NCI-H128 (cell line): ENCODE measurements at regions not wholly inside any gene's neighbourhood (a gene's known extent, or its start where the extent isn't known, plus 50 kb on each side); places are given as distances from the start of the nearest gene placed in this dataset.
"Not testable (repeated sequence)": the region's sequence is repeated elsewhere in the genome, so short reads cannot be mapped to it uniquely, and the experiment has no call there.

Experiments used
- DNase-seq: peaks from one replicate; lab custom pipeline; 2025; ENCODE audit not compliant: unreplicated experiment; lab: John Stamatoyannopoulos, UW

DNA sequence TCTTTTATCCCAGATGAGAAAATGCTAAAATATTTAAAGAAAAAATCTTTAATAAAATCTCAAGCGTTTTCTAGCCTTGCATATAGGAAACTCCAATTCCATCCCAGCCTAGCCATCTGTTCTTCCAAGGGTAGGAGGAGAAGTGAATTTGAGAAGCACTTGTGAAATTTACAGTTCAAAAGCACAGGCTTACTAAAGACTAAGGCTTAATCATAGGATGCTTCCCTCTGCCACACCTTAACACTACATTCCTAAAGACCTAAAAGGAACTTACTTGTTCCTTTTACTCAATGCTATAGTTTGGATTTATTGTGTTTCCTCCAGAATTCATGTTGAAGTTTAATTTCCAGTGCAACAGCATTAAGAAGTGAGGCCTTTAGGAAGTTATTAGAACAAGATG is 764.8 kb upstream of the CADM2 start:
- DNase-seq: no peak

DNA sequence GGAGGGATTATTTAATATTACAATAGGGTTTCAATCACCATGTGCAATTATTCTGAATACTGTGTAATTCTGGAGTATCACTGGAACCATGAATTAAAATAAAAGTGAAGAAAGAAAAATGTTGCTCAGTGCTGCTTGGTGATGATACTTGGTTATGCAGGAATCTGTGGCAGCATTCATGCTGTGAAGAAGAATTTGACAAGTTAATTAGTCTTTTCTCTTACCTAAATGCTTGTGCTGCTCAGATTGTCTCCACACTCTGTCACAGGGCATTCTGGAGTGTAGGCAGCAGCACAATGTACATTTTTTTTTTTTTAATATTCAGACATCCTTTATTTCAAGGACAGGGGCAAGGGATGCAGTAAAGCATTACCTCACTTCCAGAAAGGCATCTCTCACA is 749.3 kb upstream of the CADM2 start:
- DNase-seq: no peak

DNA sequence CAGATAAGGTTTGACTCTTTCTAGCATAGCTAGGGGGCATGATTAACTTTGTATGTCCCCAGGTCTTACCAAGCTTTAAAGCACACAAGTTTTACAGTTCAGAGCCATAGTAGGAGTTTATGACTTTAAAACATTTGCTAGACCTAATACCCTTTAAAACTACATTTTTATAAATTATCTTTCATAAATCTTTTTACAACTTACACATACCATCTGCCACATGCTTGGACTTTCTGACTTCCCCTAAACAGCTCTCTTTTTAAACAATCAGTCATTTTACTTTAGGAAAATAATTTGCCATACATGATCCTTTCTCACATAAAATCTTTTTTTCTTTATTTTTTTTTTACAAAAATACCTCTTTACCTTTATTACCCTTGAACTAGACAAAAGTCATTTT is 735.3 kb upstream of the CADM2 start:
- DNase-seq: no peak

DNA sequence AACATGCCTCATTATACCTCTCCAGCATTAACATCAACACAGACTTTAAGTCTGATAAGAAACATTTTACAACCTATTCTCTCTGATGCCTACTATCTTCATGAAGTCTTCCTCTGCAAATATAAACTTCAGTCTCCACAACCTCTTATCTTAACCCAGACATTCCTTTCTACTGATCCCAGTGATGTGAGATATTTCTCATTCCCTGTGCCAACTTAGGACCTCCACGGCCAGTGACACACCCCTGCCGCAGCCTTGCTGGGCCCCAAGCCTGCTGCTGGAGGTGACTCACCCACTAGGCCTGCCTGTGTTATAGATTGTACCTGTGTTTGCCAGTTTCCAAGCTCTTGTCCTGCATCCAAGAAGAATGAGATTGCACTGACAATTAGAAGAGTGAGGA is 734.5 kb upstream of the CADM2 start:
- no peak for DNase-seq

DNA sequence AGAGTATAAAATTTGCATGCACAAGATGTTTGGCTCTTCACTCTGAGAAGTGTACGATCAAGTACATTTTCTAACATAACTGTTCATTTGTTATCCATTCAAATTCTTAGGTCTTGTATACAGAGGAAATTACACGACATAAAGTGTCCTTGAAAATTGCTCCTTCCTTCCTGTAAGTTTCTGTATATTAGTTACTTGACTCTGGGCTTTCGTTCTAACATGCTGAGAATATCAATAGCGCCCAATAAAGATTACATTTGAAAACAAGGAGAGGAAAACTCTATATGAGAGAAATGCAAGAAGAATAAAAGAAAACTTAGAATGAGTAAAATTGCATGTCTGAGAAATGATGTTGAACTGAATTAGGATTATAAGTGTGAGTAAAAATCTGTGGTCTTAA is 722.5 kb upstream of the CADM2 start:
- no peak for DNase-seq

DNA sequence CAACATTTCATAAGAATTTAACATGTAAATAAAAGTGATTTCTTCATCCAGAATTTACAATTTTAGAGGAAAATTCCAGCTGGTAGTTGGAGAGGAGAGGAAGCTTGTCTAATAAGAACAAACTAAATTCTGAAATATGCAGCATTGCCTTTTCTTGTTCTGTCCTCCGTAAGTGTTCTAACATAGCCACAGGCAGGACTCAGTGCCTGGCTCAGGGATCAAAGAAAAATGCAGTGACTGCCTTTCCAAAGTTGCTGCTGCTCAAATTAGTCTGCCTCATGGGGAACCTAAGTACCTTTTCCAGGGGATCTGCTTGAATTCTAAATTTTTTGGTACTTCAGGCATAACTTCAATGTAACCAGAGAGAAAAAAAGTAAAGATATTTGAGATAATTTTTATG is 713.0 kb upstream of the CADM2 start:
- DNase-seq: no peak

DNA sequence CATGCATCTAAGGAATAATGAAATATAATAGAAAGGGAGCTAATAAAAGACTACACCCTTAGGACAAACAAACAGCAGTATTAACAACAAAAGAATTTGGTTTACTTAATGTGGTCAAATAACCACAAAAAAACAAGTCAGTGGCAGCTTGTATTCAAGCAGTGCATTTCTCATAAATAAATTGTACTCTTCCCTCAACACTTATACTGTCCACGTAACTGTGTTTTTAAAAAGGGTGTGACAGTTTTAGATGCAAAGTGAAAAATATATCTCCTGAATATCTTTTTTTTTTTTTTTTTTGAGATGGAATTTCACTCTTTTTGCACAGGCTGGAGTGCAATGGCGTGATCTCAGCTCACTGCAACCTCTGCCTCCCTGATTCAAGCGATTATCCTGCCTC is 698.2 kb upstream of the CADM2 start:
- DNase-seq: no peak

DNA sequence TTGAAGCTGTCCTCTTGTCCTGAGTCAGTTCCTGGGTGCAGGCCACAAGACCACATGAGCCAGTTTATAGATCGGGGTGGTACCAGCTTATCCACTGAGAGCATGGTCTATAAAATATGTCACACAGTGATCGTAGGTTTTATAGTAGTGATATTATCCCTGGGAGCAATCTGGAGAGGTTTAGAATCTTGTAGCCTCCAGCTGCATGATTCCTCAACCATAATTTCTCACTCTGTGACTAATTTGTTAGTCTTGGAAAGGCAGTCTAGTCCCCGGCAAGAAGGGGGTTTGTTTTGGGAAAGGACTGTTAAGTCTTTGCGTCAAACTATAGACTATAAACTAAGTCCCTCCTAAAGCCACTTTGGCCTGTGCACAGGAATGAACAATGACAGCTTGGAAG is 693.0 kb upstream of the CADM2 start:
- no peak for DNase-seq

DNA sequence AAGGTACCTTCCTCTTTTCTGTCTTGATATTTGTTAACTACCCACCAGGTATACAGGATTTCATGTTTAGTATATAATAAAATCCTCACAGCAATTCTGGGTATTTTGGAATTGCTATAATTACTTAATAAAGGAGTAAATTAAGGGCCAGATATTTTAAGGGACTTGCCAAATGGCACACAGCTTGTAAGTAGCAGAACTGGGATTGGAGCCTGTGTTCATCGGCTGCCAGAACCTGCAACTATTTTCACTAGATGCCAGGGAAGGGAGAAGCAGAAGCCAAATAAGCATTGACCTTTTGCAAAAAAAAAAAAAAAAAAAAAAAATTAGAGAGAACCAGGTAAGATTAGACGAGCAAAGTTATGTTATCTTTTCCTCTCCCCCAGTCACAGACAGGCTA is 683.3 kb upstream of the CADM2 start:
- DNase-seq: no peak

DNA sequence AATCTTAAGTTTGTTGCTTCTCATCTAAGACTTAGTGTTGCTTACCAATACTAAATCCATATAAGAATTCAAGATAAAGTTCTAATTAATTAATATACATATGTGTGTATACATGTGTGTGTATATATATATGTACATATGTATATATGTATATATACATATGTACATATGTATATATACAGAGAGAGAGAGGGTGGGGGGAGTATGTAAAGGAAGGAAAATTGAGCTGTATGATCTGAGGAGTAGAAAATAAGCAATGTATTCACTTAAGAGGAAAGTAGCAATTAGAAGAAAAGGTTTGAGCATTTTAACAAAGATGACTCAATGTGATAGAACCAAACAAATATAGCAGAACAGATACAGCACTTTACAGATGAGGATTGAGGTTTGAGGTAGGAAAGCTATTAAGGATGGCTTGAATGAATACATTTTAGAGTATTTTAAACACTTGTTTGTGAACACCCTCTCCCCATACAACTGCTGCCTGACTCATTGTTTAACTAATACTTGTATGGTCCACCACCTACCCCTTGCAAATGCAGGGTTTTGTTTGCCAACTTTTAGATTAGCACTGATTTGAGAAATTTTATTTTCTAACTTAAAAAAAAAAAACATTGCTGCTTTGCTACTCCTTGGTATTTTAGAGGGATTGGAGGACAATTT is 681.1 kb upstream of the CADM2 start:
- no peak for DNase-seq

DNA sequence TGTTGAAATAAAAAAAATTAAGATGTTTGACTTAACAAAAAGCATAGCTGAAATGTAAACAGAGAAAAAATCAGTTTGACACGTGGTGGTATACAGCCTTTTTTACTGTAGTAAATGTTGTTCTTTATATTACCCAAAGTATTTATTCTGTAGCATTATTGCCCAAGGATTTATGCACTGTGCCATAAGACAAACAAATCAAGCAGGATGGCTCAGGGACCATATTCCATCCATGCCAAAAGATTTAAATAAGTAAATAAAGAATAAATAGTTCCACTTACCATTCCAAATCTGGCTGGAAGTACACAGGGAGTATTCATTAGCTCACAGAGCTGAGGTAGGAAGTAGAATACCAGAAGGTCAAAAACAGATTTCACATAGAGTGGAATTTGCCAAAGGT is 666.7 kb upstream of the CADM2 start:
- no peak for DNase-seq

DNA sequence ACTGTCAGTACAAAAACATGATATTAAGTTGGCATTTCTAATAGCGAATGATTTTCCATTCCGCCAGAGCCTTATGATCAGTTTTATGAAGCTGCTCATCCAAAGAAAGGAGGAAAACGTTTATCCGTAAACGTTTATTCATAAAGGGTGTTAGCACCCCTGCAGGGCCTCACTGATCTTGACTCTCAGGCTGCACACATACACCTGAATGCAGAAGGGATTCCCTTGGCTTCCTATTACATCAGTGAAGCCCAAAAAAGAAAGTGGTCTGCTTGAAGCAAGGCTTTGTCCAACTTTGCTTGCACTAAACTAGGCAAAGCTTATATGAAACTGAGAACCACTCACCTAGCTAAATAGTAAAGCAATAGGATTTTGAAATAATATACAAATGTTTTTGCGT is 659.5 kb upstream of the CADM2 start:
- DNase-seq: no peak

DNA sequence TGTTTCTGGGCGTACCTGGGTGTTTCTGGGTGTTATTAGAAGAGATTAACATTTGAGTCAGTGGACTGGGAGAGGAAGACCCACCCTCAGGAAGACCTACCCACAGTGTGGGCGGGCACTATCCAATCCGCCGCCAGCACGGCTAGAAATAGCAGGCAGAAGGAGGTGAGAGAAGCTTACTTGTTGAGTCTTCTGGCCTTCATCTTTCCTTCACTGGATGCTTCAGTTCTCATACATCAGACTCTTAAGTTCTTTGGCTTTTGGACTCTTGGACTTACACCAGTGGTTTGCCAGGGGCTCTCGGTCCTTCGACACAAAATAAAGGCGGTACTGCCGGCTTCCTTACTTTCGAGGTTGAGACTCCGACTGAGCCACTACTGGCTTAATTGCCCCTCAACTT is 654.6 kb upstream of the CADM2 start:
- no peak for DNase-seq

DNA sequence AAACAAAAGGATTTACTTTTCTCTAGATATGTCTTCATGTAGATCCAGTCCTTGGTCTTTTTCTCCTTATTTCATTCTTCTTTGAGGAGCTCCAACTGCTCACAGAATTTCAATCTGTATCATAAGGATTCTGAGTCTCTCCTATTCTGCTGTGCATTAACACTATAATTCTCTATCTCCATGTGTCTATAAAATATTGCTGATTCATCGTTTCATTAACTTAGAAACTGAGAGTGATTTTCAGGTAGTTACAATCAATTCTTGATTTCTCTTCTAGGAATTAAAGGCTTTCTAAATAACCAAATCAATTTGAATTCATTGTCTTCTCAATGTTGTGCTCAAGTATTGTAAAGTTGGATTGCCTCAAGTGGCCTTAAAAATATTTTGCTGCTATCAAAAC is 651.5 kb upstream of the CADM2 start:
- no peak for DNase-seq

DNA sequence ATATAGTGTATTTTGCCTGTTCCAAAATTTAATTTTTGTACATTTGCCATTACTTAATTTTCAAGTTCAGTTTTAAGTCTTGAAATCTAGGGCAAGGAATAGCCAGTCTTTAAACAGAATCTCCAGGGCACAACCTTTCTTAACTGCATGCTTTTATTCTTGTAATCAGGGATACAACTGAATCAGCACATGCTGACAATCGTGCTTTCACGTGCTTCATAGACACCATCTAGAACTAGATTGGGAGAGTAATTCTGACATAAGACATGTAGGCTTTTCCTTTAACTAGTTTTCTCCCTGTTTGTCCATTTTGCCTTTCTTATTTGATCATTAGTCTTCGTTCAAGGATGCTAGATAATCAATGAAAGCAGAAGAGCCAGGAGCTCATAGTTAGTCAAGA is 650.4 kb upstream of the CADM2 start:
- DNase-seq: no peak

DNA sequence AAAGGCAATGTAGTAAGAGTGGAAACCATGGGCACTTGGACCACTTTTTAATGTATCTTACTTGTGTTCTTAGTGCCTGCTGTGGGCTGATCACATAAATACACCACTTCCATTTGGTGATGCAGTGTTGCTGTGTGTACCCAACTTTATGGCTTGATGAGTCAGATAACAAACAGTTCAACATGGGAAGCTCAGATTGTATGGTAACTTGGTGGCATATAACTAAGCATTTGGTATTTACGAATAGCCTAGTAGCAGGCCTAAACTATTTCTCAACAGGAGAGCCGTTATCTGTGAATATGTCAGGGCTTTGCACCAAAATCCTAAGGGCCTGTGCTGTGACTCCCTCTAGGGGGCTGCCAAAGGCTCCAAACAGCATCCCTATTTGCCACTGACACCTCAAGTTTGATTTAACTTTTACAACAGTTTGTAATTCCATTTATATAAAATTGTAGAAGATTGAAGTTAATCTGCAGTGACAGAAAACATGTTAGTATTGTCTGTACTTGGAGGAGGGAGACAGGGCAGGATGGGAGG is 640.4 kb upstream of the CADM2 start:
- DNase-seq: no peak

DNA sequence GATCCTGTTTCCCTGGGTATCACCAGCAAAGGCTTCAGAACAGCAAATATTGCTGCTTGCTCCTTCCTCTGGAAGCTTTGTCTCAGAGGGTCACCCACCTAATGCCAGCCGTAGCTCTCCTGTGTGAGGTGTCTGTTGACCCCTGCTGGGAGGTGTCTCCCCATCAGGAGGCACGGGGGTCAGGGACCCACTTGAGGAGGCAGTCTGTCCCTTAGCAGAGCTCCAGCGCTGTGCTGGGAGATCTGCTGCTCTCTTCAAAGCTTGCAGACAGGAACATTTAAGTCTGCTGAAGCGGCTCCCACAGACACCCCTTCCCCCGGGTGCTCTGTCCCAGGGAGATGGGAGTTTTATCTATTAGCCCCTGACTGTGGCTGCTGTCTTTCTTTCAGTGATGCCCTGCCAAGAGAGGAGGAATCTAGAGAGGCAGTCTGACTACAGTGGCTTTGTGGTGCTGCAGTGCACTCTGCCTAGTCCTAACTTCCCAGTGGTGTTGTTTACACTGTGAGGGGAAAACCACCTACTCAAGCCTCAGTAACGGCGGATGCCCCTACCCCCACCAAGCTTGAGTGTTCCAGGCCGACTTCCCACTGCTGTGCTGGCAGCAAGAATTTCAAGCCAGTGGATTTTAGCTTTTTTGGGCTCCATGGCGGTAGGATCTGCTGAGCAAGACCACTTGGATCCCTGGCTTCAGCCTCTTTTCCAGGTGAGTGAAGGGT is 593.1 kb upstream of the CADM2 start:
- not testable (repeated sequence) for DNase-seq
